Neuron (in vitro differentiated cells): ENCODE measurements at regions not wholly inside any gene's neighbourhood (a gene's known extent, or its start where the extent isn't known, plus 50 kb on each side); places are given as distances from the start of the nearest gene placed in this dataset.

Experiments used
- H2AFZ ChIP-seq: one replicate; pipeline ENCODE4 v1.6.1; 2013; ENCODE audit warnings: low read depth, mild to moderate bottlenecking, inconsistent platforms, low read length, moderate library complexity
- H3K27me3 ChIP-seq: one replicate; pipeline ENCODE4 v1.6.1; 2013; ENCODE audit warnings: low read length; ENCODE audit not compliant: insufficient read depth
- H3K36me3 ChIP-seq: one replicate; pipeline ENCODE4 v1.6.1; 2013; ENCODE audit warnings: low read length; ENCODE audit not compliant: insufficient read depth
- H3K4me1 ChIP-seq: one replicate; pipeline ENCODE4 v1.6.1; 2013; ENCODE audit warnings: low read length; ENCODE audit not compliant: insufficient read depth
- H3K4me3 ChIP-seq: 2 replicates; pipeline ENCODE4 v1.5.1; 2013; ENCODE audit warnings: mild to moderate bottlenecking, low read length, moderate library complexity
- H3K9me3 ChIP-seq: one replicate; pipeline ENCODE4 v1.6.1; 2013; ENCODE audit warnings: low read length

DNA sequence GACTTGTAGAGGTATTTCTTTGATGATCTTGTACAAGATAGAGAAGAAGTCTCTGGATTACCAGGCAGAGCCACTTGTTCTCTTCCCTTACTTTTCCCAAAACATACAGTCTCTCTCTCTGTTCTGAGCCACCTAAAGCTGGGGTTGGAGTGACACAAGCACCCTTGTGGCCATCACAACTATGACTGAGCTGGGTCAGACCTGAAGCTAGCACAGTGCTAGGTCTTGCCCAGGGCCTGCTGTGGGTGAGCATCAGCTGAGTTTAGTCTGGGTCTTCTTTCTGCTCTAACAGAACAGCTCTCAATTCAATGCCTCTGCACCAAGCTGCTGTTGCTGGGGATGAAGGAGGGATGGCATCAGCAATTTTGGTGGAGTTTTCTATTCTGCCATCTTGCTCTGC, 110.2 kb downstream of the HTR1B start:
- H3K27me3 ChIP-seq, result no peaks in the 10 kb centered on the region
- H2AFZ ChIP-seq, result no peak overlapping the region
- no peak overlapping the region for H3K4me3 ChIP-seq
- no peaks in the 10 kb centered on the region for H3K36me3 ChIP-seq
- no peaks in the 10 kb centered on the region for H3K9me3 ChIP-seq
- no peaks in the 10 kb centered on the region for H3K4me1 ChIP-seq

DNA sequence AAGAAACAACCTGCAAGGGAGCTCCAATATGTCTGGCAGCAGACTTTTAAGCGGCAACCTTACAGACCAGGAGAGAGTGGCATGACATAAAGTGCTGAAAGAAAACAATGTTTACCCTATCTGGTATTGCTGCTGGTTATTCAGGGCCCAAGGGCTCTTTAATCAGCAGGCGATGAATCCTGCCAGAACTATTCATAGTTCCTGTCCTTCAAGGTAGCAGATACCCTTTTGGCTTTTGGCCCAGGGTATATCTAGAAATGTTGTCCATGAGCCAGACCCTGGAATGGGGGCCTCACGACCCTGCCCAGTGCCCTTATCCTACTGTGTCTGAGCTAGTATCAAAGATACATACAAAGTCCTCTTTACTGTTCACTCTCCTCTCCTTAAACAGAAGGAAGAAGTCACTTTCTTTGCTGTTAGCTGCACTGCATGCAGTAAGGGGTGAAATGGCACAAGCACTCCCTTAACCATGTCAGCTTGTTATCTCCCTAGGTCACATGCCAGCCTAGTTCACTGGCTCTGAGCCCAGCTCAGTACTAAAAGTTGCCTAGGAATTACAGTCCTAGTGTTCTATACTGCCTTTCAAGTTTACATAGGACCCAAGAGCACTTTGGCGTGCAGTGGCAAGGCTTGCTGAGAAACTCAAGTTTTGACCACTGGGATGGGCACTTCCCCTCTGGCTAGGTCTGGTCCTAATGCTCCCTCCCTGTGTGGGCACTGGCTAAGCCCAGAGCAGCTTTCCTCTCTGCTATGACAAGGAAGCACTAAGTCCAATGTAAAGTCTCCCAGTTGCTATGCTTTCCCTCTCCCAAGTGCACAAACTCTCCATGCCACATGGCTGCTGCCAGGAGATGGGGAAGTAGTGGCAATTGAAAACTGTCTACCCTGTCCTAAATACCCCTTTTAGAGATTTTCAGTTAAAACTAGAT, 122.0 kb downstream of the HTR1B start:
- Histone ChIP-seq H3K27me3 (no peaks in the 10 kb centered on the region), H3K9me3 (no peaks in the 10 kb centered on the region), H3K4me1 (no peaks in the 10 kb centered on the region), H2AFZ (no peak overlapping the region), H3K36me3 (no peaks in the 10 kb centered on the region), H3K4me3 (no peak overlapping the region)

DNA sequence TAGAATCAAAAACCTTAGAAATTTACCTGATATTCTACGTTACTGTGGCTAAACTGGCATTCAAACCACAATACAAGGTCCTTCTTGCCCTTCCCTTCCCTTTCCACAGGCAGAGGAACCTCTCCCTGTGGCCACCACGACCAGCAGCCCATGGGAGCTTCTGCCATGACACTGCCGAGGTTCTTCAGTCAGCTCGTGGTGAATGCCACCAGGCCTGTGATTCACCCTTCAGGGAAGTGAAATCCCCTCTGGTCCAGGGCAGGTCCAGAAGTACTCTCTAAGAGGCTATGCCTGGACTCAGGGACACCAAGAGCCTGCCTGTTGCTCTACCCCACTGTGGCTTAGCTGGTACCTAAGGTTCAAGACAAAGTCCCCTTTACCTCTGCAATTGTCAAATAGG, 123.0 kb downstream of the HTR1B start:
- no peaks in the 10 kb centered on the region for H3K9me3 ChIP-seq
- no peak overlapping the region for H2AFZ ChIP-seq
- no peak overlapping the region for H3K4me3 ChIP-seq
- no peaks in the 10 kb centered on the region for H3K36me3 ChIP-seq
- no peaks in the 10 kb centered on the region for H3K27me3 ChIP-seq
- no peaks in the 10 kb centered on the region for H3K4me1 ChIP-seq

DNA sequence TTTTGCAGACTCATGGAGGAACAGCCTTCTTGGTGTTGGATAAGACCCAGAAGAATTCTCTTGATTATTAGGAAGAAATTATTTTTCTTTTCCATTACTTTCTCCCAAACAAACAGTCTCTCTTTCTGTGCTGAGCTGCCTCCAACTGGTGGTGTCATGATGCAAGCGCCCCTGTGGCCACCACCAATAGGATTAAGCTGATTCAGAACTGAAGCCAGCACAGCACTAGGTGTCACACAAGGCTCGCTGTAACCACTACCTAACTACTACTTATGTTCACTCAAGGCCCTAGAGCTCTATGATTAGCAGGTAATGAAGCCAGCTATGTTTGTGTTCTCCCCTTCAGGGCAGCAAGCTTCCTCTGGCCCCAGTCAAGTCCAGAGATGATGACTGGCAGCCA, 123.4 kb downstream of the HTR1B start:
- no peaks in the 10 kb centered on the region for H3K9me3 ChIP-seq
- no peaks in the 10 kb centered on the region for H3K36me3 ChIP-seq
- H3K4me1 ChIP-seq, result no peaks in the 10 kb centered on the region
- H2AFZ ChIP-seq, result no peak overlapping the region
- H3K4me3 ChIP-seq, result no peak overlapping the region
- H3K27me3 ChIP-seq, result no peaks in the 10 kb centered on the region

DNA sequence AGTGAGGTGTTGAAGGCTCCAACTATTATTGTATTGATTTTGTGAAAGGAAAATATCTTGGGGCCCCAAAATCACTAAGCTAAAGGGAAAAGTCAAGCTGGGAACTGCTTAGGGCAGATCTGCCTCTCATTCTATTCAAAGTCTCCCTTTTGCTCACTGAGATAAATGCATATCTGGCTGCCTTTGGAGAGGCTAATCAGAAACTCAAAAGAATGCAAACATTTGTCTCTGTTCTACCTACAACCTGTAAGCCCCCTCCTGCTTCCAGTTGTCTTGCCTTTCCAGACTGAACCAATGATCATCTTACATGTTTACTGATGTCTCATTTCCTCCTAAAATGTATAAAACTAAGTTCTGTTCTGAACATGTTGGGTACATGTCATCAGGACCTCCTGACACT, 125.9 kb downstream of the HTR1B start:
- Histone ChIP-seq H3K9me3 (no peaks in the 10 kb centered on the region), H3K36me3 (no peaks in the 10 kb centered on the region), H3K4me3 (no peak overlapping the region), H2AFZ (no peak overlapping the region), H3K4me1 (no peaks in the 10 kb centered on the region), H3K27me3 (no peaks in the 10 kb centered on the region)

DNA sequence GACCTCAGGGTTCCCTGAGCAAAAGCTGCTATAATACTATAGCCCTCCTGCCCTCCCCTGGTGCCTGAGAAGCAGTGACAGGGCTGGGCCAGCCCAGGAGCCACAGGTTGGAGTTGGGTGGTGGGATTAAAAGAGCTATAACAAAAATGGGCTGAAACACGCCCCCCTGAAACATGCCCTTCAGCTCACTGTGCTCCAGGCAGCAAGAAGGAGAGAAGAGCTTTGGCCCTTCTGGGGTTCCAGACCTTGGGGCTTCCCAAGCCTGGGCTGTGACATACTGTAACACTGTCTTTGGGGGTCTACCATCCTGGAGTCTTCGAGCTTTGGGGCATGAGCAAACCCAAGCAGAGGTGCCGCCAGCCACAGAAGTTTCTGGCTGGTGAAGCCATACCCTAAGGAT, 129.2 kb downstream of the HTR1B start:
- no peak overlapping the region for H3K4me3 ChIP-seq
- no peaks in the 10 kb centered on the region for H3K36me3 ChIP-seq
- no peaks in the 10 kb centered on the region for H3K9me3 ChIP-seq
- H3K4me1 ChIP-seq, result no peaks in the 10 kb centered on the region
- no peak overlapping the region for H2AFZ ChIP-seq
- no peaks in the 10 kb centered on the region for H3K27me3 ChIP-seq

DNA sequence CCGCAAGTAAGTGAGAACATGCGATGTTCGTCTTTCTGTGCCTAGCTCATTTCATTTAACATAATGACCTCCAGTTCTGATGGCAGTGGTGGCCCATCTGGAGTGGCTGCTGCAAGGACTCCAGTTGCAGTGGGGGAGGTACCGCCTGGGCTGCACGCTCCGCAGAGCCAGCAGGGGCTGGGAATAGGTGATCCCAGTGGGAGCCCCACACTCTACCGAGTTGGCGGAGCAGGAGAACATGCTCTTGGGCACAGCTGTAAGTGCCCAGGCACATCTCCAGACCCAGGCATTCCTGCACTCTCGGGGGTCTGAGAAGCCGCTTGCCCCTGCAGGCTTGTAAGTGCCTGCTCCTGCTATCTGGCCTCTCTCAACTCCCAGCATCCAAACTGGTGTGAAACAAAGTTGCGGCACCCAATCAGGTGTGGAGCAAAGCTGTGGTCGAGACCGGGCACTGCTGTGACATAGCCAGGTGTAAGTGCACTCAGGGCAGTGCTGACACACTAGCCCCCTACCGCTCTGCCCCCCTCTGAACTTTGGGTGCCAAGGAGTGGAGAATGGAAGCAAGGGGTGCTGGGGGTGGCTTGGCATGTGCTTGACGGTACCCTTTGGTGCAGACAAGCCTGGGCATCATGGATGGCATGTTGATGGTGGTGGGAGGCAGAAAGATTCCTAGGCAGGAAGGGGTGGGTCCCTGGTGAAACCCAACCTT, 130.2 kb downstream of the HTR1B start:
- H3K36me3 ChIP-seq, result no peaks in the 10 kb centered on the region
- H3K27me3 ChIP-seq, result no peaks in the 10 kb centered on the region
- no peaks in the 10 kb centered on the region for H3K9me3 ChIP-seq
- H2AFZ ChIP-seq, result no peak overlapping the region
- no peak overlapping the region for H3K4me3 ChIP-seq
- no peaks in the 10 kb centered on the region for H3K4me1 ChIP-seq

DNA sequence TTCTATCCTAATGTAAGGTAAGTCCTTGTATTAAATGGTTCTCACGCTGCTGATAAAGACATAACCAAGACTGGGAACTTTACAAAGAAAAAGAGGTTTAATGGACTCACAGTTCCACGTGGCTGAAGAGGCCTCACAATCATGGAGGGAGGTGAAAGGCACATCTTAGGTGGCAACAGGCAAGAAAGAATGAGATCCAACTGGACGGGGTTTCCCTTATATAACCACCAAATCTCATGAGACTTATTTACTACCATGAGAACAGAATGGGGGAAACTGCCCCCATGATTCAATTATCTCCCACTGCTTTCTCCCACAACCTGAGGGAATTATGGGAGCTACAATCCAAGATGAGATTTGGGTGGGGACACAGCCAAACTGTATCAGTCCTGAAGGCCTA, 136.6 kb downstream of the HTR1B start:
- Histone ChIP-seq H2AFZ (no peak overlapping the region), H3K4me3 (no peak overlapping the region), H3K9me3 (no peaks in the 10 kb centered on the region), H3K27me3 (no peaks in the 10 kb centered on the region), H3K4me1 (no peaks in the 10 kb centered on the region), H3K36me3 (no peaks in the 10 kb centered on the region)

DNA sequence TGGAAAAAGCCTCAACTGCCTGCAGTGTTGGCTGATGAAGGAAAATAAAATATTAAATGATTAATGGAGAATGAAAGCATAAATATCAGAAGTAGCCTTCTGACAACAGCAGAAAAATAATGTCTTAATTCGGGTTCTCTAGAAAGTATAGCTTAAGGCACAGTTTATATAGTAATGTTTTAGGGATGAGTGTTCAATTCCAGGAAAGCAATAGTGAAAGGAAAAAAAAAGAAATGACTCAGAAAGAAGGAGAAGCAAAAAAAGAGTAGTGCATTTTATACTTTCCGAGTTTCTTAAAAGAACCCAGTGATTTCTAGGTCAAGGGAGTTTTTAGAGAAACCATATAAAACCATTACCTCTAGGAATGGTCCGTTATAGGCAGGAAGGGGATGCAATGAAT, 137.3 kb downstream of the HTR1B start:
- Histone ChIP-seq H3K36me3 (no peaks in the 10 kb centered on the region), H3K4me3 (no peak overlapping the region), H3K4me1 (no peaks in the 10 kb centered on the region), H3K27me3 (no peaks in the 10 kb centered on the region), H2AFZ (no peak overlapping the region), H3K9me3 (no peaks in the 10 kb centered on the region)

DNA sequence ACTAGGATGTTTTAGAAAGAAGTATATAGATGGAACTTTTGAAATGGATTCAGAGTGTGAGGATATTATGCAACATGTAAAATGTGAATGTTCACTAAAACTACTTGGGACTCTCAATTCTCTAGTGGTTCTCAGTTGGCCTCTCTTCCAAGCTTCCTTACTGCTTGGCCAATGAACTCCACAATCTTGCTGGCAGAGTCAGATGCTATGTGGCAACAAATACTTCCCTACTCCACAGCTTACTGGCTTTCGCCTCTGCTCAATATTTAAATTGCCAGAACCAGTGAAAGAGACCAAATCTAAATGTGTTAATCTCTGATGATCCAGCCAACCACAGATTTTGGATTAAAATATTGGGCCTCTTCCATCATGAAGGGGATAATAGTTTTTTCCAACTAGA, 138.4 kb downstream of the HTR1B start:
- Histone ChIP-seq H3K27me3 (no peaks in the 10 kb centered on the region), H3K4me1 (no peaks in the 10 kb centered on the region), H3K9me3 (no peaks in the 10 kb centered on the region), H2AFZ (no peak overlapping the region), H3K36me3 (no peaks in the 10 kb centered on the region), H3K4me3 (no peak overlapping the region)

DNA sequence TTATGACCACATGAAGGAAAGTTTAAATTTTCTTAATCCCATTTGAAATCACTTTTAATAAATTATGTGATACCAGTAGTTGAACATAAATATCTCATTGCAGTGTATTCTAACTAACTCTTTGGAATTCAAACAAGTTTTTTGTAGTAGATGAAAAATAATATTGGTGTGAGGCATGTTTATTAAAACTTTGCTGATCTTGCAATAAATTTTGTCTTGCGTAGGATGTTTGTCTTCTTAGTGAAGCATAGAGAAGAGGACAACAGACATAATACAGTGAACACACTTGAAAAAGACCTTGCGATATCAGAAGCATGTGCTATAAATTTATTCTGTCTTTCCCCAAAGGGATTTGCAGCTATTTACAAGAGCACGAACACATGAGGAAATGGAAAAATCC, 140.7 kb downstream of the HTR1B start:
- H3K4me3 ChIP-seq, result no peak overlapping the region
- H2AFZ ChIP-seq, result no peak overlapping the region
- no peaks in the 10 kb centered on the region for H3K4me1 ChIP-seq
- H3K36me3 ChIP-seq, result no peaks in the 10 kb centered on the region
- no peaks in the 10 kb centered on the region for H3K27me3 ChIP-seq
- H3K9me3 ChIP-seq, result no peaks in the 10 kb centered on the region

DNA sequence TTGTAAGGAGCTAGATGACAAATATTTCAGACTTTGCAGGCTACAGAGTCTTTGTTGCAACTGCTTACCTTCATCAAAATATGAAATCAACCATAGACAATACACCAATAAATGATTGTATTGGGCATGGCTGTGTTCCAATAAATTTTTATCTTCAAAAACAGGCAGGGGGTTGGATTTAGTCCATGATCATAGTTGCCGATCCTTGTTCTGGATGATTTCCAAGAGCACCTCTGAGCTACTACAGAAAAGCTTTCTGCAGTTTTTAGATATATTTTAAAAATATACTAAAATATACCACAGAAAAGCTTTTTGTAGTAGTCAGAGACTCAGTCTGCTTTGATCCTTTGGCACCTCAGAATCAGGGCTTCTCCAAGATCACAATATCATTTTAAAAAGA, 145.0 kb downstream of the HTR1B start:
- no peak overlapping the region for H2AFZ ChIP-seq
- H3K4me1 ChIP-seq, result no peaks in the 10 kb centered on the region
- H3K36me3 ChIP-seq, result no peaks in the 10 kb centered on the region
- H3K9me3 ChIP-seq, result no peaks in the 10 kb centered on the region
- no peaks in the 10 kb centered on the region for H3K27me3 ChIP-seq
- H3K4me3 ChIP-seq, result no peak overlapping the region

DNA sequence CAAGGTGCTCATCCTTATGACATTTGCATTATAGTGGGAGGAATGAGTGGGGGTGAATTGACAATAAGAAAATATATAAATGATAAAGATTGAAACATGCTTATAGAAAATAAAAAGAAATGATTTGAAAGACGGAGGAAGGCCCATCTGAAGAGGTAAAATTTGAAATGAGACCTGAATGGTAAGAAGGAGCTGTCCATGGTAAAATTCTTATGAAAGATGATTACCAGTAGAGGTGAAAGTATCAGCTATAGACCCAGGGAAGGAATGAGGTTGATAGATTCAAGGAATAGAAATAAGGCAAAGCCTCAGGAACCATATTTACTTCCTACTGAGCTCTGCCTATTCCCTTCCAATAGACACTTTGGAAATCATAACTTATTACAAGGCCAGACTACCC, 149.7 kb downstream of the HTR1B start:
- no peak overlapping the region for H2AFZ ChIP-seq
- no peak overlapping the region for H3K4me3 ChIP-seq
- H3K9me3 ChIP-seq, result no peaks in the 10 kb centered on the region
- no peaks in the 10 kb centered on the region for H3K4me1 ChIP-seq
- no peaks in the 10 kb centered on the region for H3K27me3 ChIP-seq
- no peaks in the 10 kb centered on the region for H3K36me3 ChIP-seq
